GM21367 (cell line): ENCODE measurements at regions not wholly inside any gene's neighbourhood (a gene's known extent, or its start where the extent isn't known, plus 50 kb on each side); places are given as distances from the start of the nearest gene placed in this dataset.

Experiments used
- ATAC-seq: cut with Tn5 transposase; IDR thresholded peaks from one replicate; pipeline ENCODE4 v1.9.1; 2021; ENCODE audit not compliant: unreplicated experiment

DNA sequence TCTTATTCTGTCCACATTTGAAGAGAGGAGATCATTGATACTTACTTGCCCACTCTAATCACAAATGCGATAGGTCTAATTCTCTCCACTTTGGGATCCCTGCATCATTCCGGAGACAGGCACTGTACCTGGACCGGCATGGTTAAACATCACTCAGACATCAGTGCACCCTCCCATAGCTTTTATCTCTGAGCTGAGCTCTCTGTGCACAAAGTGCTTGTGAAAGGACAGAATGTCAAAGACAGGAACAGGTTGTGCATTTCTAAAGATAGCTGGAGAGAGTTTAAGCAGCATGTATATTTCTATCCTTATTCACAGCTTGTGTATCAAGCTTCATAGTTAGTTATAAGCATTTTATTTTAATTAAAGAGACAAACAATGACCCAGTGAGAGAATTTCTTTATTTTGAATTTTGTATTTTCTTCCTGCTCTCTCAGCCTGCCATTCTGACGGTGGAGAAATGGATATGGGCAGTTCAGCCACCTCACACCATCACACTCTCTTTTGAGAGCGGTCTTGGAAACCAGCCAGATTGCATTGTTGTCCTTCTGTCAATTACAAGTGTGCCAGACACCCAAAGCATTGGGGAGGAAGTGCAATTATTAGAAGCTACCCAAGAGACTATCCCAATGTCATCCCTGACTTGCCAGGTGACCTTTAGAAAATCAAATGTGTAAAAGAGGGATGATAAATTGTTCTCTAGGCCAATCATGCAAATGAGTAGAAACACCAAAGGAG, 65.2 kb upstream of the CHL1 start:
- ATAC-seq = no peak

DNA sequence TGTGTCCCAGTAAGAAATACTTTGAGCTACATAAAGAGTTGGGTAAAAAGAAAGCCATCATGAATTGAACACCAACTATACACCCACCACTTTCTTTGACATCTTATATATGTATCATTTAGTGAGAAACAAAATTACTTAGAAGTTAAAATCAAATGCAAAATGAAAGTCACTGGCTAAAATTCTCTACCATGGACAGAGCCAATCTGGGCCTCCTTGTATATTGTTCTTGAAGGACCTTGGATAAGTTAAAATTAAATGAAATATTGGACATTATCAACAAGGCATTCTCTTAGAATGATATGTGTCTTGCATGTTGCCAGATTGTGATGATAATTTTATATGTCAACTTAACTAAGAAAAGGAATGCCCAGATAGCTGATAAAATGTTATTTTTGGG, 64.2 kb upstream of the CHL1 start:
- ATAC-seq = no peak

- no peak for ATAC-seq
Observed at GRCh38 chr3:132904-133303, 63.7 kb upstream of the CHL1 start.

DNA sequence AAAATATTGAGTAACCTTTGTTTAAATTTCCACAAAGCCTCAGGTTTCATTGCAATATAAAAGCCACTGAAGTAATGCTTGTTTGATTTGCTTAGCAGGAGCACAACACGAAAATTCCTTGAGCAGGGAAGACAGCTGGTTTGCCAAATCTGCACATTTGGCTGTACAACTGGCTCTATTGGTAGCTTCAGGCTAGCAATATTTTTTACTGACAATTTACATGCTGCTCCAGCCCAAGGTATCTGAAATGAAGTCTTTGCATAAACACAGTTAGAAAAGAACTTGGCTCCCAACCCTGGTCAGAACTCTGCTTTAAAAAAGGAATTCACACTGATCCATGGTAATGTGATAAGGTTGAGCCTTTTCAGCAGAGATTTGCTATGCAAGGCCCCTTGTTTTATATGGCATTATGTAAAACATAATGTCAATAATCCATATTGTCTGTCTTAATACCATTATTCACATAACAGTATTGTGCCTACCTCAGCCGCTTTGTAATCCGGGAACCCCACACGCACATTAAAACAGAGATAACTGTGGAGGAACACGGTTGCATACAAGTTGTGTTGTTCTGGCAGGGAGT, 55.7 kb upstream of the CHL1 start:
- ATAC-seq = no peak
